A673 (cell line): ENCODE measurements at regions not wholly inside any gene's neighbourhood (a gene's known extent, or its start where the extent isn't known, plus 50 kb on each side); places are given as distances from the start of the nearest gene placed in this dataset.

Source experiments
- CTCF ChIP-seq: fragments of 300-800, 200-600 bp; sonication (generic); conservative IDR thresholded peaks from 2 replicates; pipeline ENCODE4 v1.5.1; 2017; ENCODE audit warnings: low read depth, mild to moderate bottlenecking, antibody characterized with exemption, low read length, moderate library complexity, mixed read lengths
- EZH2 ChIP-seq: fragments of 200-600 bp; sonication (generic); IDR thresholded peaks from 2 replicates; pipeline ENCODE4 v1.6.1; 2017; ENCODE audit warnings: borderline replicate concordance, low read depth, mild to moderate bottlenecking, mixed read lengths, antibody characterized with exemption, low read length; ENCODE audit not compliant: poor library complexity, severe bottlenecking

GRCh38 chr15:31977138-31977537, 53.2 kb upstream of the CHRNA7 start:
- no peak for TF ChIP-seq CTCF
- TF ChIP-seq EZH2, result no peak
